Mesenchymal stem cell (in vitro differentiated cells and primary cell): ENCODE measurements at regions not wholly inside any gene's neighbourhood (a gene's known extent, or its start where the extent isn't known, plus 50 kb on each side); places are given as distances from the start of the nearest gene placed in this dataset.
A peak's percentile ranks its signal among the peaks of the same experiment; 100 is the strongest.

Experiments
- DNase-seq: peaks from one replicate; pipeline ENCODE4 v3.0.0-alpha.2; 2013
- H2AFZ ChIP-seq: one replicate; pipeline ENCODE4 v1.6.1; 2013; ENCODE audit warnings: low read depth, mild to moderate bottlenecking, control low read depth, inconsistent platforms, low read length, moderate library complexity
- H2AK5ac ChIP-seq: 2 replicates; pipeline ENCODE4 v1.6.1; 2013; ENCODE audit warnings: low read length, moderate library complexity, mild to moderate bottlenecking, inconsistent platforms; ENCODE audit not compliant: severe bottlenecking
- H2BK120ac ChIP-seq: one replicate; pipeline ENCODE4 v1.6.1; 2013; ENCODE audit warnings: low read depth, mild to moderate bottlenecking, inconsistent platforms, low read length, moderate library complexity
- H2BK12ac ChIP-seq, 2 experiments: one replicate each; pipeline ENCODE4 v1.6.1; 2013; ENCODE audit warnings: inconsistent platforms in 2 of 2, low read length in 2 of 2, mild to moderate bottlenecking in 2 of 2, moderate library complexity in 2 of 2, control low read depth in 1 of 2
- H2BK15ac ChIP-seq: one replicate; pipeline ENCODE4 v1.6.1; 2013; ENCODE audit warnings: mild to moderate bottlenecking, low read depth, inconsistent platforms; ENCODE audit not compliant: poor library complexity, severe bottlenecking
- H2BK5ac ChIP-seq: 2 replicates; pipeline ENCODE4 v1.6.1; 2013; ENCODE audit warnings: low read depth, mild to moderate bottlenecking, low read length, control low read depth, inconsistent platforms; ENCODE audit not compliant: poor library complexity, severe bottlenecking
- H3K14ac ChIP-seq, 2 experiments: one replicate each; pipeline ENCODE4 v1.6.1; 2013; ENCODE audit warnings: inconsistent platforms in 2 of 2, low read length in 2 of 2, control low read depth in 1 of 2, mild to moderate bottlenecking in 1 of 2, moderate library complexity in 1 of 2
- H3K18ac ChIP-seq, 2 experiments: one replicate each; pipeline ENCODE4 v1.6.1; 2013; ENCODE audit warnings: inconsistent platforms in 2 of 2, low read length in 2 of 2, control low read depth in 1 of 2, low read depth in 1 of 2, mild to moderate bottlenecking in 1 of 2
- H3K23ac ChIP-seq, 2 experiments: one replicate each; pipeline ENCODE4 v1.6.1; 2013; ENCODE audit warnings: inconsistent platforms in 2 of 2, low read length in 2 of 2, mild to moderate bottlenecking in 2 of 2, moderate library complexity in 2 of 2, control low read depth in 1 of 2
- H3K27ac ChIP-seq: 2 replicates; pipeline ENCODE4 v1.5.1; 2013; ENCODE audit warnings: mild to moderate bottlenecking, moderate library complexity, low read length, control low read depth, inconsistent platforms; ENCODE audit not compliant: poor library complexity, severe bottlenecking
- H3K27me3 ChIP-seq, 2 experiments: 2 replicates each; pipeline versions ENCODE4 v1.6.1 to v1.7.0; 2013; ENCODE audit warnings: low read length in 2 of 2, mild to moderate bottlenecking in 2 of 2, moderate library complexity in 2 of 2, control low read depth in 1 of 2, inconsistent platforms in 1 of 2; ENCODE audit not compliant: control insufficient read depth in 1 of 2, insufficient read depth in 1 of 2
- H3K36me3 ChIP-seq, 2 experiments: 2 replicates each; pipeline versions ENCODE4 v1.6.1 to v1.7.0; 2013; ENCODE audit warnings: low read length in 2 of 2, control low read depth in 1 of 2, inconsistent platforms in 1 of 2, low read depth in 1 of 2, mild to moderate bottlenecking in 1 of 2; ENCODE audit not compliant: insufficient read depth in 2 of 2, control insufficient read depth in 1 of 2
- H3K4ac ChIP-seq, 2 experiments: one replicate each; pipeline ENCODE4 v1.6.1; 2013; ENCODE audit warnings: inconsistent platforms in 2 of 2, low read length in 2 of 2, mild to moderate bottlenecking in 2 of 2, moderate library complexity in 2 of 2, control low read depth in 1 of 2, low read depth in 1 of 2
- H3K4me1 ChIP-seq: 2 replicates; pipeline ENCODE4 v1.6.1; 2013; ENCODE audit warnings: low read depth, low read length, control low read depth; ENCODE audit not compliant: control insufficient read depth, insufficient read depth
- H3K4me2 ChIP-seq: 2 replicates; pipeline ENCODE4 v1.6.1; 2013; ENCODE audit warnings: low read length, mild to moderate bottlenecking, inconsistent platforms; ENCODE audit not compliant: poor library complexity, severe bottlenecking
- H3K4me3 ChIP-seq, 2 experiments: 2 replicates each; pipeline versions ENCODE4 v1.5.1 to v1.7.0; 2013; ENCODE audit warnings: low read length in 2 of 2, mild to moderate bottlenecking in 2 of 2, control low read depth in 1 of 2, low read depth in 1 of 2; ENCODE audit not compliant: insufficient read depth in 1 of 2
- H3K79me1 ChIP-seq: replicated peaks from 2 replicates; pipeline ENCODE4 v1.6.1; 2013; ENCODE audit warnings: mild to moderate bottlenecking, control low read depth, low read length, inconsistent platforms; ENCODE audit not compliant: poor library complexity, severe bottlenecking
- H3K9ac ChIP-seq: 2 replicates; pipeline ENCODE4 v1.7.0; 2013; ENCODE audit warnings: mild to moderate bottlenecking, low read length, moderate library complexity
- H3K9me3 ChIP-seq: 2 replicates; pipeline ENCODE4 v1.7.0; 2013; ENCODE audit warnings: mild to moderate bottlenecking, low read length; ENCODE audit not compliant: control insufficient read depth
- H4K8ac ChIP-seq: one replicate; pipeline ENCODE4 v1.6.1; 2013; ENCODE audit warnings: inconsistent platforms, mild to moderate bottlenecking, low read length, moderate library complexity
- H4K91ac ChIP-seq: one replicate; pipeline ENCODE4 v1.6.1; 2013; ENCODE audit warnings: mild to moderate bottlenecking, low read length, inconsistent platforms
- WGBS: methylation state at CpG from one replicate; pipeline ENCODE4 v1.1.7; 2013; ENCODE audit warnings: mixed read lengths; 5-methylcytosine and 5-hydroxymethylcytosine counted together

DNA sequence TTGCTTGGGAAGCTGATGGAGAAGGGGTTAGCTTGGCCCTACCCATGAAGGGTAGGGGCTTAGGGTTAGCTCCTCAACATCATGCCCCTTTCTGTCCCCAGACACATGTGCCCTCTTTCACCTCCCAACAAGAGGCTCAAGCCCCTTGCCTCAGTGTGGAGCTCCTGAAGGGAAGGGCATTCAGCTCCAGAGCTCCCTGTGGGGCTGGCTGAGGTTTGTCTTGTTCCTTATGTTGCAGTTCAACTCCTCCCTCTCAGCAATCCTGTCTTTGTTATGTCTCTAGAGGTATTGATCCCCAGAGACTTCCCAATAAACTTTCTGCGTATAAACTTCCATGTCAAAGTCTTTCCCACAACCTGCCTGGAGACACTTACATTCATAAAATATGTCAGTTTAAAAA is 252.2 kb upstream of the SP4 start:
- Histone ChIP-seq H3K36me3 (no peaks in the 10 kb centered on the region), H3K4ac (no peak overlapping the region), H3K18ac (no peak overlapping the region), H2AK5ac (no peak overlapping the region), H3K9me3 (no peaks in the 10 kb centered on the region), H3K27me3 (no peaks in the 10 kb centered on the region), H2BK120ac (no peak overlapping the region), H2BK5ac (no peak overlapping the region), H2BK12ac (no peak overlapping the region), H3K14ac (peak overlapping the region in 1 of 2 experiments; percentile 15), H4K91ac (no peak overlapping the region), H3K27ac (no peak overlapping the region), H3K9ac (no peak overlapping the region), H2AFZ (no peak overlapping the region), H3K4me3 (no peak overlapping the region), H3K23ac (no peak overlapping the region), H4K8ac (no peak overlapping the region), H3K4me1 (no peaks in the 10 kb centered on the region), H3K4me2 (no peak overlapping the region), H3K79me1 (no peaks in the 10 kb centered on the region), H2BK15ac (no peak overlapping the region)
- WGBS: 50% methylated on average over 1 of the region's 1 CpG
- DNase-seq: no peak

DNA sequence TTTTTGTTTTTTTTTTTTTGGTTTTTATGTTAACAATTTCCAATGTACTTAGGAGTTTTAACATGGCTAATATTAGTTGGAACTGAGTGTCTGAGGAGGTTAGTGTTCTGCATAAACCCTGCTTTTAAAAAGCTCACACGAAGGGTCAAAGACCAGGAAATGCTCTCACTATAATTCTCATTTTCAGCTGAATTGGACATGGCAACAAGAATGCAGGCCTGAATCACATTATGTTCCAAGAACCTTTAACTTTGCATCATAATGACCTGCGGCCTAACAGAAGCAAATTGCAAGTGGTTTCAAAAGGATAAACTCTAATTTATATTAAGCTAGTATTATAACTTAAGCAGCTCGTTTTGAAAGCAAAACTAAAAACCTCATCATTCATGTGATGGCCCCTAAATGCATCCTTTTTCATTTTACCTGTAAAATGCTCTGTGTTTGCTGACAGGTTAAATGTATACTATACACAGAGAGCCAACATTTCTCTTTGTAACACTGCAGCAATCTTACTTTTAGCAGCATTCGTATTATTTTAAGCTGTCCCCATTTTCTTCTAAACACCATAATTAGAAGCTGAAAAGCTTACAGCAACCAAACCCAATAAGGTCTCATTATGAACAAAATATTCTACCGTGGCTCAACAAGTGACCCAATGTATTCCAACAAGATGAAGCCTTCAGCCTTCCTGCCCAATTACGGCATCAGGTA is 242.8 kb upstream of the SP4 start:
- Histone ChIP-seq H3K9me3 (no peaks in the 10 kb centered on the region), H3K4me2 (no peak overlapping the region), H2BK120ac (no peak overlapping the region), H3K36me3 (no peaks in the 10 kb centered on the region), H2AK5ac (no peak overlapping the region), H3K27ac (no peak overlapping the region), H3K4me3 (no peak overlapping the region), H3K79me1 (no peaks in the 10 kb centered on the region), H2BK12ac (no peak overlapping the region), H3K14ac (no peak overlapping the region), H4K8ac (no peak overlapping the region), H3K18ac (no peak overlapping the region), H2AFZ (no peak overlapping the region), H3K4me1 (no peaks in the 10 kb centered on the region), H3K23ac (no peak overlapping the region), H2BK5ac (no peak overlapping the region), H3K9ac (no peak overlapping the region), H3K27me3 (no peaks in the 10 kb centered on the region), H4K91ac (no peak overlapping the region), H2BK15ac (no peak overlapping the region), H3K4ac (no peak overlapping the region)
- DNase-seq: peak; percentile 1
- 67% methylated on average over 5 of the region's 6 CpGs for WGBS

DNA sequence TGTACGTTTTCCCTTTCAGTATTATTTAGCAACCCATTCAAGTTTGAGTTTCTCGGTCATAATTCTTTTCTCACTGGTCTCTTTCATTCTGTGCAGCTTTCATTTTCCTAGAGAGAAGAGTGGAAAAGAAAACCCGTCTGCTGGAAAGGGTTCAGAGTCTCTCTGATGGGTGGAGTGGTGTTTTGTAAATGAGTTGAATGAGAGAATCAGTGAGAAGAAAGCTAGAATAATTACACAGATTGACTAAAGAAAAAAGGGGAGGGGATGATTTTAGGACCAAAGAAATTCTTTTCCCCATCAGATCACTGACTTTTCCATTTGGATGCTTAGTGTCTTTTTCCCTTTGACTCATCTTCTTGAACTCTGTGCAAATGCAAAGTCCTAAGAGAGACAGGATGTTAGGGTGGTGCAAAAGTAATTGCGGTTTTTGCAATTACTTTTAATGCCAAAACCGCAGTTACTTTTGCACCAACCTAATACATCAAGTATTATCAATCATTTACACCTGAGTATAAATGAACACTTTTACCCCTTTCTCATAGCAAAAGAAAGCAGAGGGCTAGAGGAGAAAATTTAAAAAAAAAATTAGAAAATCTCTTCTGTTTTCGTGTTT is 242.1 kb upstream of the SP4 start:
- Histone ChIP-seq H3K4me2 (no peak overlapping the region), H3K4ac (no peak overlapping the region), H3K23ac (no peak overlapping the region), H4K91ac (no peak overlapping the region), H2AFZ (no peak overlapping the region), H3K36me3 (no peaks in the 10 kb centered on the region), H2AK5ac (no peak overlapping the region), H2BK5ac (no peak overlapping the region), H2BK15ac (no peak overlapping the region), H3K4me1 (no peaks in the 10 kb centered on the region), H3K18ac (no peak overlapping the region), H3K27ac (no peak overlapping the region), H3K27me3 (no peaks in the 10 kb centered on the region), H3K4me3 (no peak overlapping the region), H3K9me3 (no peaks in the 10 kb centered on the region), H3K79me1 (no peaks in the 10 kb centered on the region), H2BK120ac (no peak overlapping the region), H2BK12ac (no peak overlapping the region), H4K8ac (no peak overlapping the region), H3K14ac (no peak overlapping the region), H3K9ac (no peak overlapping the region)
- 65% methylated on average over 5 of the region's 6 CpGs for WGBS
- no peak for DNase-seq

DNA sequence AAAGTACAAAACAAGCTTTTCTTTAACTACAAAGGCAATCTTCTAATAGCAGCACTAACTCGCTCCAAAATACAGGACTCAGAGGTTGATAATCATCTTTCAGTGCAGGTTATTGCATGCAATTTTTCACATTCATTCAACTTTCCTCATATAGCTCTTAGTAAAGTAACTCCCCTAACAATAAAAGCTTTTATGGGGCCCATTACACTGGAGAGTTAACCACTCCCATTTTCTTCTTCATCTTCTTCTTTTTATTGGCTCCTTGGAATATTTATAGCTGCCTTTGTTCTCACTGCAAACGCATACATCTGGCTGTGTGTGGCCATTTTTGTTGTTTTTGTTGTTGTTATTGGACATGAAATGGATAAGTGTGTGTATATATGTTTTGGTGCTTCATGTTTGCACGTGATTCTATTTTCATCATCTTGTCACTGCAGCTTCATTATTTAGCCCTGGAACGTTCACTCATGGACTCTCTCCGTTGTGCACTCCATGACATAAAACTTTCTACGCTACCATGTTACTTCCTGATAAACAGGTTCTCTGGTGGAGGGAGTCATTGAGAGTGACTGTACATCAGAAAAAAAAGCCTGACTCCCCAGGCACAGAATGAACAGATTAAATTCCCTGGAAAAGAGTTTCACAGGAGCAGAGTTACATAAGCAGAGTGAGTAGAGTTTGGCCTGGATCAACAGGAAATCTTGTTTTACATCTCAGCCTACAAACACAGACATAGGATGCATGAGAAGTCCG is 236.4 kb upstream of the SP4 start:
- H2AFZ ChIP-seq: no peak overlapping the region
- H2BK5ac ChIP-seq: no peak overlapping the region
- H3K79me1 ChIP-seq: no peaks in the 10 kb centered on the region
- H3K4ac ChIP-seq: no peak overlapping the region
- H3K36me3 ChIP-seq: no peaks in the 10 kb centered on the region
- H3K9ac ChIP-seq: no peak overlapping the region
- H3K18ac ChIP-seq: no peak overlapping the region
- no peak overlapping the region for H3K14ac ChIP-seq
- no peak for DNase-seq
- 78% methylated on average over 3 of the region's 7 CpGs for WGBS
- H3K9me3 ChIP-seq: no peaks in the 10 kb centered on the region
- no peak overlapping the region for H3K23ac ChIP-seq
- H2BK120ac ChIP-seq: no peak overlapping the region
- H3K27me3 ChIP-seq: no peaks in the 10 kb centered on the region
- H3K4me3 ChIP-seq: no peak overlapping the region
- H4K8ac ChIP-seq: no peak overlapping the region
- H2AK5ac ChIP-seq: no peak overlapping the region
- H2BK15ac ChIP-seq: no peak overlapping the region
- no peak overlapping the region for H3K4me2 ChIP-seq
- no peak overlapping the region for H4K91ac ChIP-seq
- no peaks in the 10 kb centered on the region for H3K4me1 ChIP-seq
- no peak overlapping the region for H2BK12ac ChIP-seq
- H3K27ac ChIP-seq: no peak overlapping the region
